ENCODE measurements at regions not wholly inside any gene's neighbourhood (a gene's known extent, or its start where the extent isn't known, plus 50 kb on each side); places are given as distances from the start of the nearest gene placed in this dataset.

DNA sequence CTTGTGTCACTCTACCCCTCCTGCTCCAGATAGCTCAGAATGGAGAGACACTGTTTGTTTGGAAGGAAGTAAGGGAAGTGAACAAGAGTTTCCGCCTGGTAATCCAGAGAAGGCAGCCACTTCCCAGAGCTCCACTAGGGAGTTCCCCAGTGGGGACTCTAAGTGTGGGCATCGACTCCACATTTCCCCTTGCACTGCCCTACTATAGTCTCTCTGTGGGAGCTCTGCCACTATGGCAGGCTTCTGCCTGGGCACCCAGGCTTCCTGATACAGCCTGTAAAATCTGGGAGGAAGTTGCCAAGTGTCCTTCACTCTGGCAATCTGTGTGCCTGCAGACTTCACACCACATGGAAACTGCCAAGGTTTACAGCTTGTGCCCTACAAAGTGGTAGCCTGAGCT lies 245.8 kb upstream of the DMD start:
- Histone ChIP-seq H3K27me3 (ENCODE audit: insufficient read depth, low read length) (no peaks in the 10 kb centered on the region), H3K9me3 (ENCODE audit: control insufficient read depth in 1 of 2, insufficient read depth in 1 of 2, low read depth in 1 of 2, low read length in 2 of 2) (no peaks in the 10 kb centered on the region), H4K20me1 (ENCODE audit: insufficient read depth) (no peaks in the 10 kb centered on the region), H3K27ac (ENCODE audit: low read depth, low read length) (no peak overlapping the region), H3K79me2 (ENCODE audit: insufficient read depth, low read length) (no peaks in the 10 kb centered on the region), H3K4me2 (ENCODE audit: low read length) (no peak overlapping the region), H3K9ac (ENCODE audit: low read length) (no peak overlapping the region), H3K4me1 (ENCODE audit: control insufficient read depth in 1 of 2, insufficient read depth in 2 of 2, low read length in 2 of 2) (no peaks in the 10 kb centered on the region), H3K9me2 (ENCODE audit: insufficient read depth) (no peaks in the 10 kb centered on the region), H3K36me3 (ENCODE audit: control insufficient read depth in 1 of 2, insufficient read depth in 2 of 2, low read length in 2 of 2) (no peaks in the 10 kb centered on the region), H2AFZ (ENCODE audit: low read depth, low read length, poor library complexity, severe bottlenecking) (no peak overlapping the region), H3K4me3 (replicated peaks in 1 of 2; ENCODE audit: low read depth in 1 of 2, low read length in 2 of 2) (no peak overlapping the region)
- POLR2A ChIA-PET: no interaction called here
- CTCF ChIA-PET: no interaction called here
- intact Hi-C loops (cut with micrococcal nuclease): no loop called here
- ATAC-seq (no peak), DNase-seq (ENCODE audit: low read depth, low spot score) (no peak)
- no peak for TF ChIP-seq EZH2phosphoT487 (IDR thresholded peaks at IDR 0.05; ENCODE audit: borderline replicate concordance)
- no peak for TF ChIP-seq CEBPB (IDR thresholded peaks at IDR 0.05; ENCODE audit: low read depth)
- no peak for TF ChIP-seq FOSL1 (IDR thresholded peaks at IDR 0.05; ENCODE audit: low read depth)
- TF ChIP-seq, protein P1, sequence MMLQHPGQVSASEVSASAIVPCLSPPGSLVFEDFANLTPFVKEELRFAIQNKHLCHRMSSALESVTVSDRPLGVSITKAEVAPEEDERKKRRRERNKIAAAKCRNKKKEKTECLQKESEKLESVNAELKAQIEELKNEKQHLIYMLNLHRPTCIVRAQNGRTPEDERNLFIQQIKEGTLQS (IDR thresholded peaks at IDR 0.05): no peak
- TF ChIP-seq, protein P2, sequence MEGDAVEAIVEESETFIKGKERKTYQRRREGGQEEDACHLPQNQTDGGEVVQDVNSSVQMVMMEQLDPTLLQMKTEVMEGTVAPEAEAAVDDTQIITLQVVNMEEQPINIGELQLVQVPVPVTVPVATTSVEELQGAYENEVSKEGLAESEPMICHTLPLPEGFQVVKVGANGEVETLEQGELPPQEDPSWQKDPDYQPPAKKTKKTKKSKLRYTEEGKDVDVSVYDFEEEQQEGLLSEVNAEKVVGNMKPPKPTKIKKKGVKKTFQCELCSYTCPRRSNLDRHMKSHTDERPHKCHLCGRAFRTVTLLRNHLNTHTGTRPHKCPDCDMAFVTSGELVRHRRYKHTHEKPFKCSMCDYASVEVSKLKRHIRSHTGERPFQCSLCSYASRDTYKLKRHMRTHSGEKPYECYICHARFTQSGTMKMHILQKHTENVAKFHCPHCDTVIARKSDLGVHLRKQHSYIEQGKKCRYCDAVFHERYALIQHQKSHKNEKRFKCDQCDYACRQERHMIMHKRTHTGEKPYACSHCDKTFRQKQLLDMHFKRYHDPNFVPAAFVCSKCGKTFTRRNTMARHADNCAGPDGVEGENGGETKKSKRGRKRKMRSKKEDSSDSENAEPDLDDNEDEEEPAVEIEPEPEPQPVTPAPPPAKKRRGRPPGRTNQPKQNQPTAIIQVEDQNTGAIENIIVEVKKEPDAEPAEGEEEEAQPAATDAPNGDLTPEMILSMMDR (IDR thresholded peaks at IDR 0.05 in 2 of 3, conservative IDR thresholded peaks at IDR 0.05 in 1 of 3; ENCODE audit: borderline replicate concordance in 1 of 3, insufficient read depth in 1 of 3, low read depth in 2 of 3, low read length in 2 of 3): no peak
- TF ChIP-seq EZH2 (IDR thresholded peaks at IDR 0.05): no peak
- no peak for TF ChIP-seq YY1 (IDR thresholded peaks at IDR 0.05; ENCODE audit: extremely low read depth, insufficient replicate concordance, low read depth, low read length)
- no peak for TF ChIP-seq ELF1 (IDR thresholded peaks at IDR 0.05; ENCODE audit: borderline replicate concordance, low read depth)
- RAD21 ChIA-PET (ENCODE audit: low non-redundant PET in 1 of 2, low total read pairs in 2 of 2, uncharacterized antibody in 2 of 2, unreplicated experiment in 2 of 2): no interaction called here
- no TSS peak for BruUV-seq (replicated peaks)

DNA sequence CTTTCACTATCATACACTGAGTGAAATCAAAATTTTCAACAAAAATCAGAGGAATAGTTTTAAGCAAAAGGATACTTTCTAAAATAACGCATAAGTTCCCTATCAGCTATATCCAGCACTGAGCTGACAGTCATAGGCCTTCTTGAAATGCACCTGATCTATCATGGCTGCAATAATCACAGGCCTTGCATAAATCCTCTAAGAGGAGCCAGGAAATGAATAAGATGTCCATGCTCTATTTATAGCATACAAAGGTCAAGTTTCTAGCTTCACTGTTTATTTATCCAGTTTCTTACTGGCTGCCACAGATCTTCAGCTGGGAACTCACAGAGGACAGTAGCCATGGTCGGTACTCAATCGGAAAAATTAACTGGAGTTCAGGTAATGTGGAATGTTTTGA lies 235.9 kb upstream of the DMD start:
- DNase-seq (ENCODE audit: low read depth, low spot score) (no peak), ATAC-seq (no peak)
- TF ChIP-seq EGR1 (IDR thresholded peaks at IDR 0.05; ENCODE audit: low read depth): no peak
- no peak for TF ChIP-seq EZH2phosphoT487 (IDR thresholded peaks at IDR 0.05; ENCODE audit: borderline replicate concordance)
- TF ChIP-seq YY1 (IDR thresholded peaks at IDR 0.05; ENCODE audit: extremely low read depth, insufficient replicate concordance, low read depth, low read length): no peak
- no peak for TF ChIP-seq POLR2A (IDR thresholded peaks at IDR 0.05; ENCODE audit: borderline replicate concordance, extremely low read depth, insufficient read depth, insufficient read length)
- TF ChIP-seq SRF (IDR thresholded peaks at IDR 0.05; ENCODE audit: low read depth): no peak
- TF ChIP-seq SIN3A (IDR thresholded peaks at IDR 0.05; ENCODE audit: low read depth): no peak
- no peak for TF ChIP-seq POLR2AphosphoS5 (IDR thresholded peaks at IDR 0.05; ENCODE audit: low read depth, low read length)
- no peak for TF ChIP-seq FOSL1 (IDR thresholded peaks at IDR 0.05; ENCODE audit: low read depth)
- TF ChIP-seq, protein P3, sequence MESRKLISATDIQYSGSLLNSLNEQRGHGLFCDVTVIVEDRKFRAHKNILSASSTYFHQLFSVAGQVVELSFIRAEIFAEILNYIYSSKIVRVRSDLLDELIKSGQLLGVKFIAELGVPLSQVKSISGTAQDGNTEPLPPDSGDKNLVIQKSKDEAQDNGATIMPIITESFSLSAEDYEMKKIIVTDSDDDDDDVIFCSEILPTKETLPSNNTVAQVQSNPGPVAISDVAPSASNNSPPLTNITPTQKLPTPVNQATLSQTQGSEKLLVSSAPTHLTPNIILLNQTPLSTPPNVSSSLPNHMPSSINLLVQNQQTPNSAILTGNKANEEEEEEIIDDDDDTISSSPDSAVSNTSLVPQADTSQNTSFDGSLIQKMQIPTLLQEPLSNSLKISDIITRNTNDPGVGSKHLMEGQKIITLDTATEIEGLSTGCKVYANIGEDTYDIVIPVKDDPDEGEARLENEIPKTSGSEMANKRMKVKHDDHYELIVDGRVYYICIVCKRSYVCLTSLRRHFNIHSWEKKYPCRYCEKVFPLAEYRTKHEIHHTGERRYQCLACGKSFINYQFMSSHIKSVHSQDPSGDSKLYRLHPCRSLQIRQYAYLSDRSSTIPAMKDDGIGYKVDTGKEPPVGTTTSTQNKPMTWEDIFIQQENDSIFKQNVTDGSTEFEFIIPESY (IDR thresholded peaks at IDR 0.05; ENCODE audit: extremely low read depth, insufficient replicate concordance, low read length): no peak

More for the DNA sequence above, 235.9 kb upstream of the DMD start:
- Histone ChIP-seq H3K9me2 (ENCODE audit: insufficient read depth) (no peaks in the 10 kb centered on the region), H3K9ac (ENCODE audit: low read length) (no peak overlapping the region), H3K4me3 (replicated peaks in 1 of 2; ENCODE audit: low read depth in 1 of 2, low read length in 2 of 2) (no peak overlapping the region), H3K27me3 (ENCODE audit: insufficient read depth, low read length) (no peaks in the 10 kb centered on the region), H3K27ac (ENCODE audit: low read depth, low read length) (no peak overlapping the region), H2AFZ (ENCODE audit: low read depth, low read length, poor library complexity, severe bottlenecking) (no peak overlapping the region), H3K79me2 (ENCODE audit: insufficient read depth, low read length) (no peaks in the 10 kb centered on the region), H3K36me3 (ENCODE audit: control insufficient read depth in 1 of 2, insufficient read depth in 2 of 2, low read length in 2 of 2) (no peaks in the 10 kb centered on the region), H3K4me1 (ENCODE audit: control insufficient read depth in 1 of 2, insufficient read depth in 2 of 2, low read length in 2 of 2) (no peaks in the 10 kb centered on the region), H4K20me1 (ENCODE audit: insufficient read depth) (no peaks in the 10 kb centered on the region), H3K9me3 (ENCODE audit: control insufficient read depth in 1 of 2, insufficient read depth in 1 of 2, low read depth in 1 of 2, low read length in 2 of 2) (no peaks in the 10 kb centered on the region), H3K4me2 (ENCODE audit: low read length) (no peak overlapping the region)
- CTCF ChIA-PET: no interaction called here
- POLR2A ChIA-PET: no interaction called here
- RAD21 ChIA-PET (ENCODE audit: low non-redundant PET in 1 of 2, low total read pairs in 2 of 2, uncharacterized antibody in 2 of 2, unreplicated experiment in 2 of 2): no interaction called here
- intact Hi-C loops (cut with micrococcal nuclease): no loop called here
- BruUV-seq (replicated peaks): no TSS peak
